ENCODE measurements at regions not wholly inside any gene's neighbourhood (a gene's known extent, or its start where the extent isn't known, plus 50 kb on each side); places are given as distances from the start of the nearest gene placed in this dataset.

- Histone ChIP-seq H3K27ac (ENCODE audit: low read length in 2 of 2) (no peak overlapping the region), H3K4me2 (replicated peaks; ENCODE audit: low read depth, low read length, poor library complexity, severe bottlenecking) (no peak overlapping the region), H3K9ac (ENCODE audit: low read length) (no peak overlapping the region), H3K27me3 (replicated peaks in 1 of 4; ENCODE audit: control extremely low read depth in 1 of 4, control insufficient read depth in 3 of 4, insufficient read depth in 4 of 4, low read length in 3 of 4) (no peaks in the 10 kb centered on the region), H3K79me2 (ENCODE audit: control insufficient read depth, insufficient read depth, low read length) (no peaks in the 10 kb centered on the region), H3K4me3 (ENCODE audit: control extremely low read depth in 1 of 5, extremely low read depth in 1 of 5, insufficient read depth in 1 of 5, low read depth in 2 of 5, low read length in 4 of 5) (no peak overlapping the region), H4K20me1 (ENCODE audit: control insufficient read depth, insufficient read depth, low read length, poor library complexity, severe bottlenecking) (no peaks in the 10 kb centered on the region), H3K36me3 (replicated peaks in 1 of 2; ENCODE audit: control extremely low read depth in 1 of 2, control insufficient read depth in 1 of 2, extremely low read depth in 1 of 2, insufficient read depth in 2 of 2, low read length in 1 of 2) (no peaks in the 10 kb centered on the region), H3K4me1 (ENCODE audit: control insufficient read depth in 2 of 2, insufficient read depth in 2 of 2, low read length in 2 of 2) (no peaks in the 10 kb centered on the region), H2AFZ (ENCODE audit: insufficient read depth, low read depth, low read length, poor library complexity, severe bottlenecking) (no peak overlapping the region), H3K9me3 (ENCODE audit: control extremely low read depth in 1 of 3, control insufficient read depth in 2 of 3, insufficient read depth in 1 of 3, low read length in 2 of 3) (no peaks in the 10 kb centered on the region)
- DNase-seq (no peak), ATAC-seq (ENCODE audit: low read depth) (no peak)
- H3K4me1 Mint-ChIP-seq, result no peaks in the 10 kb centered on the region
- no peak for TF ChIP-seq CTCF (IDR thresholded peaks at IDR 0.05)
- TF ChIP-seq EZH2 (IDR thresholded peaks at IDR 0.05; ENCODE audit: borderline replicate concordance, insufficient read depth, low read depth, low read length, poor library complexity, severe bottlenecking), result no peak
- POLR2A ChIA-PET, result no interaction called here
- WGBS (ENCODE audit: insufficient coverage), result no CpG with 5 or more reads among the region's 2 CpGs
- CTCF ChIA-PET, result no interaction called here
- no peaks in the 10 kb centered on the region for H3K9me3 Mint-ChIP-seq (ENCODE audit: insufficient read depth)
- no peak overlapping the region for H3K27ac Mint-ChIP-seq
- no peaks in the 10 kb centered on the region for H3K27me3 Mint-ChIP-seq
- H3K4me3 Mint-ChIP-seq, result no peak overlapping the region
- intact Hi-C loops (cut with micrococcal nuclease), result no loop called here
Measured at GRCh38 chr5:106303911-106304310, 1366.8 kb downstream of the EFNA5 start.

GRCh38 chr5:106292654-106293053, 1378.1 kb downstream of the EFNA5 start:
- Mint-ChIP-seq H3K27ac (no peak overlapping the region), H3K9me3 (ENCODE audit: insufficient read depth) (no peaks in the 10 kb centered on the region), H3K27me3 (no peaks in the 10 kb centered on the region), H3K4me3 (no peak overlapping the region), H3K4me1 (no peaks in the 10 kb centered on the region)
- DNase-seq, result no peak
- Histone ChIP-seq H3K36me3 (replicated peaks in 1 of 2; ENCODE audit: control extremely low read depth in 1 of 2, control insufficient read depth in 1 of 2, extremely low read depth in 1 of 2, insufficient read depth in 2 of 2, low read length in 1 of 2) (no peaks in the 10 kb centered on the region), H3K27ac (ENCODE audit: low read length in 2 of 2) (no peak overlapping the region), H3K4me2 (replicated peaks; ENCODE audit: low read depth, low read length, poor library complexity, severe bottlenecking) (no peak overlapping the region), H4K20me1 (ENCODE audit: control insufficient read depth, insufficient read depth, low read length, poor library complexity, severe bottlenecking) (no peaks in the 10 kb centered on the region), H2AFZ (ENCODE audit: insufficient read depth, low read depth, low read length, poor library complexity, severe bottlenecking) (no peak overlapping the region), H3K27me3 (replicated peaks in 1 of 4; ENCODE audit: control extremely low read depth in 1 of 4, control insufficient read depth in 3 of 4, insufficient read depth in 4 of 4, low read length in 3 of 4) (no peaks in the 10 kb centered on the region), H3K9ac (ENCODE audit: low read length) (no peak overlapping the region), H3K79me2 (ENCODE audit: control insufficient read depth, insufficient read depth, low read length) (no peaks in the 10 kb centered on the region), H3K9me3 (ENCODE audit: control extremely low read depth in 1 of 3, control insufficient read depth in 2 of 3, insufficient read depth in 1 of 3, low read length in 2 of 3) (no peaks in the 10 kb centered on the region), H3K4me1 (ENCODE audit: control insufficient read depth in 2 of 2, insufficient read depth in 2 of 2, low read length in 2 of 2) (no peaks in the 10 kb centered on the region), H3K4me3 (ENCODE audit: control extremely low read depth in 1 of 5, extremely low read depth in 1 of 5, insufficient read depth in 1 of 5, low read depth in 2 of 5, low read length in 4 of 5) (no peak overlapping the region)
- WGBS (ENCODE audit: insufficient coverage), result no CpG with 5 or more reads among the region's 2 CpGs
- ChIA-PET POLR2A (no interaction called here), CTCF (no interaction called here)
- ATAC-seq (ENCODE audit: low read depth), result no peak
- intact Hi-C loops (cut with micrococcal nuclease), result no loop called here
- TF ChIP-seq CTCF (IDR thresholded peaks at IDR 0.05) (no peak), EZH2 (IDR thresholded peaks at IDR 0.05; ENCODE audit: borderline replicate concordance, insufficient read depth, low read depth, low read length, poor library complexity, severe bottlenecking) (no peak)
